Fibroblast of lung (primary cell): ENCODE measurements at regions not wholly inside any gene's neighbourhood (a gene's known extent, or its start where the extent isn't known, plus 50 kb on each side); places are given as distances from the start of the nearest gene placed in this dataset.

Source experiments
- DNase-seq, 2 donors: peaks; one replicate each; pipeline versions ENCODE4 v3.0.0 to v3.0.0-alpha.2; 2010; ENCODE audit warnings: low read depth in 2 of 2
- H2AFZ ChIP-seq: 2 replicates; pipeline ENCODE4 v1.5.1; 2012; ENCODE audit warnings: low read length, control low read depth, inconsistent platforms
- H3K27ac ChIP-seq: 2 replicates; pipeline ENCODE4 v1.5.1; 2011; ENCODE audit warnings: low read length, control low read depth; ENCODE audit not compliant: insufficient read depth
- H3K27me3 ChIP-seq: 2 replicates; pipeline ENCODE4 v1.5.1; 2011; ENCODE audit warnings: mild to moderate bottlenecking, low read length; ENCODE audit not compliant: control insufficient read depth, insufficient read depth
- H3K36me3 ChIP-seq: 2 replicates; pipeline ENCODE4 v1.5.1; 2011; ENCODE audit warnings: low read length; ENCODE audit not compliant: control insufficient read depth, insufficient read depth
- H3K4me1 ChIP-seq: 2 replicates; pipeline ENCODE4 v1.5.1; 2011; ENCODE audit warnings: low read length; ENCODE audit not compliant: control insufficient read depth, insufficient read depth; ENCODE audit errors: extremely low read depth
- H3K4me2 ChIP-seq: 2 replicates; pipeline ENCODE4 v1.5.1; 2011; ENCODE audit warnings: low read length, control low read depth; ENCODE audit not compliant: insufficient read depth; ENCODE audit errors: extremely low read depth
- H3K4me3 ChIP-seq, 4 experiments: fragments of 200-600 bp in 1 of 4; sonication (generic) in 1 of 4; replicated peaks in 1 of 4; 2 replicates each; pipeline ENCODE4 v1.5.1; 2011 to 2016; ENCODE audit warnings: low read length in 4 of 4, low read depth in 3 of 4, mild to moderate bottlenecking in 3 of 4, control low read depth in 2 of 4, inconsistent platforms in 1 of 4, mixed read lengths in 1 of 4; ENCODE audit not compliant: insufficient read depth in 1 of 4; ENCODE audit errors: control extremely low read depth in 1 of 4
- H3K79me2 ChIP-seq: 2 replicates; pipeline ENCODE4 v1.5.1; 2012; ENCODE audit warnings: mild to moderate bottlenecking, low read length, inconsistent platforms; ENCODE audit not compliant: control insufficient read depth, insufficient read depth
- H3K9ac ChIP-seq: 2 replicates; pipeline ENCODE4 v1.5.1; 2011; ENCODE audit warnings: mild to moderate bottlenecking, low read length, control low read depth; ENCODE audit not compliant: insufficient read depth
- H3K9me3 ChIP-seq: 2 replicates; pipeline ENCODE4 v1.5.1; 2012; ENCODE audit warnings: low read depth, low read length; ENCODE audit not compliant: control insufficient read depth, insufficient read depth
- H4K20me1 ChIP-seq: 2 replicates; pipeline ENCODE4 v1.5.1; 2011; ENCODE audit warnings: low read length; ENCODE audit not compliant: control insufficient read depth, insufficient read depth; ENCODE audit errors: extremely low read depth
- EZH2 ChIP-seq: IDR thresholded peaks from 2 replicates; pipeline ENCODE4 v1.5.1; 2012; ENCODE audit warnings: low read length, control low read depth, mild to moderate bottlenecking; ENCODE audit errors: missing control alignments
- TF ChIP-seq, protein P1 (sequence below), 2 donors: IDR thresholded peaks in 1 of 2; conservative IDR thresholded peaks in 1 of 2; 1 replicate in 1 of 2; 2 replicates in 1 of 2; pipeline ENCODE4 v1.5.1; 2011 to 2012; ENCODE audit warnings: low read length in 2 of 2, control low read depth in 1 of 2, inconsistent platforms in 1 of 2, low read depth in 1 of 2, mild to moderate bottlenecking in 1 of 2

DNA sequence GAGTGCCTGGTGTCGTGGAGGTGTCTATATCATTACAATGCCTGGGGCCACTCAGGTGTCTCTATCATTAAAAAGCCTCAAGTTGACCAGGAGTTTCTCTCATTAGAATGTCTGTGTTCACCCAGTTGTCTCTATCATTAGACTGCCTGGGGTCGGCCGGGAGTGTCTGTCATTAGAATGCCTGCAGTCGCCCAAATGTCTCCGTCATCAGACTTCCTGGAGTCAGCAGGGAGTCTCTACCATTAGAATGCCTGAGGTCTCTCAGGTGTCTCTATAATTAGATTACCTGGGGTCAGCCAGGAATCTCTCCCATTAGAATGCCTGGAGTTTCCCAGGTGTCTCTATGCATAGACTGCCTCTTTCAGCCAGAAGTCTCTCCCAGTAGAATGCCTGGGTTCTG lies 1477.6 kb downstream of the UQCRFS1 start:
- Histone ChIP-seq H3K79me2 (no peaks in the 10 kb centered on the region), H2AFZ (no peak overlapping the region), H3K9ac (no peak overlapping the region), H4K20me1 (no peaks in the 10 kb centered on the region), H3K4me3 (no peak overlapping the region), H3K36me3 (no peaks in the 10 kb centered on the region), H3K27me3 (no peaks in the 10 kb centered on the region), H3K9me3 (no peaks in the 10 kb centered on the region), H3K4me2 (no peak overlapping the region), H3K4me1 (no peaks in the 10 kb centered on the region), H3K27ac (no peak overlapping the region)
- no peak for DNase-seq
- TF ChIP-seq EZH2 = no peak
- TF ChIP-seq, protein P1, sequence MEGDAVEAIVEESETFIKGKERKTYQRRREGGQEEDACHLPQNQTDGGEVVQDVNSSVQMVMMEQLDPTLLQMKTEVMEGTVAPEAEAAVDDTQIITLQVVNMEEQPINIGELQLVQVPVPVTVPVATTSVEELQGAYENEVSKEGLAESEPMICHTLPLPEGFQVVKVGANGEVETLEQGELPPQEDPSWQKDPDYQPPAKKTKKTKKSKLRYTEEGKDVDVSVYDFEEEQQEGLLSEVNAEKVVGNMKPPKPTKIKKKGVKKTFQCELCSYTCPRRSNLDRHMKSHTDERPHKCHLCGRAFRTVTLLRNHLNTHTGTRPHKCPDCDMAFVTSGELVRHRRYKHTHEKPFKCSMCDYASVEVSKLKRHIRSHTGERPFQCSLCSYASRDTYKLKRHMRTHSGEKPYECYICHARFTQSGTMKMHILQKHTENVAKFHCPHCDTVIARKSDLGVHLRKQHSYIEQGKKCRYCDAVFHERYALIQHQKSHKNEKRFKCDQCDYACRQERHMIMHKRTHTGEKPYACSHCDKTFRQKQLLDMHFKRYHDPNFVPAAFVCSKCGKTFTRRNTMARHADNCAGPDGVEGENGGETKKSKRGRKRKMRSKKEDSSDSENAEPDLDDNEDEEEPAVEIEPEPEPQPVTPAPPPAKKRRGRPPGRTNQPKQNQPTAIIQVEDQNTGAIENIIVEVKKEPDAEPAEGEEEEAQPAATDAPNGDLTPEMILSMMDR (conservative IDR thresholded peaks at IDR 0.05 in 1 of 2, IDR thresholded peaks at IDR 0.05 in 1 of 2; ENCODE audit: low read depth in 1 of 2, low read length in 2 of 2) = no peak

DNA sequence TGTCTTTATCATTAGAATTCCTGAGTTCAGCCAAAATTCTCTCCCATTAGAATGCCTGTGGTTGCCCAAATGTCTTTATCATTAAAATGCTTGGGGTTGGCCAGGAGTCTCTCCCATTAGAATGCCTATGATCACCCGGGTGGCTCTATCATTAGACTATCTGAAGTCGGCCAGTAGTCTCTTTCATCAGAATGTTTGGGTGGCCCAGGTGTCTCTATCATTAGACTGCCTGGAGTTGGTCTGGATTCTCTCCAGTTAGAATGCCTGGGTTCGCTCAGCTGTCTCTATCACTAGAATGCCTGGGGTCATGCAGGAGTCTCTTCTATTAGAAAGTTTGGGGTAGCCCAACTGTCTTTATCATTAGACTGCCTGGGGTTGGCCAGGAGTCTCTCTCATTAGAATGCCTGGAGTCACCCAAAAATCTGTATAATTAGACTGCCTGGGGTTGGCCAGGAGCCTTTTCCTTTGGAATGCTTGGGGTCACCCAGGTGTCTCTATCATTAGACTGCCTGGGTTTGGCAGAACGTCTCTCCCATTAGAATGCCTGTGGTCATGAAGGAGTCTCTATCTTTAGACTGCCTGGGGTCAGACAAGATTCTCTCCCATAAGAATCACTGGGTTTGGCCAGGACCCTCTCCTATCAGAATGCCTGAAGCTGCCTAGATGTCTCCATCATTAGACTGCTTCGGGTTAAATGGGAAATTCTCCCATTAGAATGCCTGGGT lies 1478.3 kb downstream of the UQCRFS1 start:
- no peaks in the 10 kb centered on the region for H3K36me3 ChIP-seq
- peak in 1 of 2 donors; percentile 67 for DNase-seq
- H3K4me1 ChIP-seq = no peaks in the 10 kb centered on the region
- H3K4me3 ChIP-seq = no peak overlapping the region
- TF ChIP-seq, protein P1 (conservative IDR thresholded peaks at IDR 0.05 in 1 of 2, IDR thresholded peaks at IDR 0.05 in 1 of 2; ENCODE audit: low read depth in 1 of 2, low read length in 2 of 2) = no peak
- TF ChIP-seq EZH2 = no peak
- no peaks in the 10 kb centered on the region for H4K20me1 ChIP-seq
- H3K9me3 ChIP-seq = no peaks in the 10 kb centered on the region
- H3K79me2 ChIP-seq = no peaks in the 10 kb centered on the region
- no peak overlapping the region for H3K4me2 ChIP-seq
- no peak overlapping the region for H3K27ac ChIP-seq
- no peak overlapping the region for H3K9ac ChIP-seq
- H2AFZ ChIP-seq = no peak overlapping the region
- no peaks in the 10 kb centered on the region for H3K27me3 ChIP-seq

DNA sequence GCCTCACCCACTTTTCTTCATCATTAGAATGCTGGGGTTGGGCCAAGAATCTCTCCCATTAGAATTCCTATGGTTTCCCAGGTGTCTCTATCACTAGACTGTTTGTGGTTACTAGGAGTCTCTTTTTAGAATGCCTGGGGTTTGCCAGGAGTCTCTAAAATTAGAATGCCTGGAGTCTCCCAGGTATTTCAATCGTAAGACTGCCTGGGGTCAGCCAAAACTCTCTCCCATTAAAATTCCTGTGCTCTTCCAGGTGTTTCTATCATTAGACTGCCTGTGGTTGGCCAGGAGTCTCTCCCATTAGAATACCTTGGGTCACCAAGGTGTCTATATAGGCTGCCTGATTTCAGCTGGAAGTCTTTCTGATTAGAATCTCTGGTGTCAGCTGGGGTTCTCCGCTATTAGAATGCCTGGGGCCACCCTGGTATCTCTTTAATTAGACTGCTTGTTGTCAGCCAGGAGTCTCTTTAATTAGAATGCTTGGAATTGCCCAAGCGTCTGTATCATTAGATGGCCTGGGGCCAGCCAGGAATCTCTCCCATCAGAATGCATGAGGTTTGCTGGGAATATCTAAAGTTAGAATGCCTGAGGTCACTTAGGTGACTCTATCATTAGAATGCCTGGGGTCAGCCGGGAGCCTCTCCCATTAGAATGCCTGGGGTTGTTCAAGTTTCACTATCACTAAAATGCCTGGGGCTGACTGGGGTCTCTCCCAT lies 1479.2 kb downstream of the UQCRFS1 start:
- no peak overlapping the region for H2AFZ ChIP-seq

More for the DNA sequence above, 1479.2 kb downstream of the UQCRFS1 start:
- H3K27ac ChIP-seq = no peak overlapping the region
- H3K27me3 ChIP-seq = no peaks in the 10 kb centered on the region
- H3K79me2 ChIP-seq = no peaks in the 10 kb centered on the region
- TF ChIP-seq EZH2 = no peak
- TF ChIP-seq, protein P1 (conservative IDR thresholded peaks at IDR 0.05 in 1 of 2, IDR thresholded peaks at IDR 0.05 in 1 of 2; ENCODE audit: low read depth in 1 of 2, low read length in 2 of 2) = no peak
- H3K9ac ChIP-seq = no peak overlapping the region
- DNase-seq = peak in 1 of 2 donors; percentile 28
- no peak overlapping the region for H3K4me3 ChIP-seq
- no peaks in the 10 kb centered on the region for H3K36me3 ChIP-seq
- no peaks in the 10 kb centered on the region for H3K4me1 ChIP-seq
- H3K9me3 ChIP-seq = no peaks in the 10 kb centered on the region
- H4K20me1 ChIP-seq = no peaks in the 10 kb centered on the region
- H3K4me2 ChIP-seq = no peak overlapping the region
